ENCODE measurements at regions not wholly inside any gene's neighbourhood (a gene's known extent, or its start where the extent isn't known, plus 50 kb on each side); places are given as distances from the start of the nearest gene placed in this dataset.

DNA sequence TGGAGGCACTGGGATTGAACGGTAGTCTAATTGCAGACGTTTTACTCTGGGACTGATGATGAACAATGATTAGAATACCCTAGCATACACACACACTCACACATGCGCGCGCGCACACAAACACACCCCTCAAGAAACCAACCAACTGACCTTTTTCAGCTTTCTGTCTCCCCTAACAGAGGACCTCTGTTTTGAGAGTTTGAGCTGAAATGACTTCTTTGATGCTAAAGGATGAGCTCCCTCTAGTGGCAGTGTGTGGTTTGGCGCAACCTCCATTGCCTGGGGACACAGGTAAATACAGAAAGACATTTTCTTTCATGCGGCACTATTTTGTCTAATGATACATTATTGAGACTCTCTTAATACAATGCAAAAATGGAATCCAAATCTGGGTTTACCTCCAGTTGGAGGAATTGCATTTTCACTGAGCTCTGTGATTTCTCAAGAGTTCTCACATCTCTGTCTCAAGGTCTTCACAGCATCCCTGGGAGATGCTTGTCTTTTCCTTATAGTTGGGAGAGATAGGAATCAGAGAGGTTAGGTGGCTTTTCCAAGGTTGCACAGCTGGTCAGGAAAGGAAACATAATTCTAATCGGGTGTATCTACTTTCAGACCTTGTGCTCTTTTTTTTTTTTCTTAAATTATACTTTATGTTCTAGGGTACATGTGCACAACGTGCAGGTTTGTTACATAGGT lies 187.5 kb downstream of the TMEM38B start:
- TF ChIP-seq EZH2 (IDR thresholded peaks at IDR 0.05; ENCODE audit: insufficient read depth, poor library complexity, severe bottlenecking), result no peak
- no peak for TF ChIP-seq EZH2phosphoT487 (IDR thresholded peaks at IDR 0.05; ENCODE audit: insufficient read depth, low read depth)
